Endothelial cell of umbilical vein (primary cell): ENCODE measurements at regions not wholly inside any gene's neighbourhood (a gene's known extent, or its start where the extent isn't known, plus 50 kb on each side); places are given as distances from the start of the nearest gene placed in this dataset.

Experiments used
- CTCF ChIP-seq, 2 donors: IDR thresholded peaks; 1 replicate in 1 of 2; 2 replicates in 1 of 2; pipeline ENCODE4 v1.5.1; 2011; ENCODE audit warnings: low read length in 2 of 2, mild to moderate bottlenecking in 2 of 2, moderate library complexity in 2 of 2, control low read depth in 1 of 2, inconsistent platforms in 1 of 2, low read depth in 1 of 2; ENCODE audit not compliant: insufficient read depth in 1 of 2; ENCODE audit errors: extremely low read depth in 1 of 2
- EZH2 ChIP-seq: IDR thresholded peaks from 2 replicates; pipeline ENCODE4 v1.6.1; 2012; ENCODE audit warnings: borderline replicate concordance, low read depth, mild to moderate bottlenecking, moderate library complexity, low read length, inconsistent platforms; ENCODE audit not compliant: severe bottlenecking
- MYC ChIP-seq: IDR thresholded peaks from one replicate; pipeline ENCODE4 v1.6.1; 2011; ENCODE audit warnings: mild to moderate bottlenecking, low read depth, low read length
- POLR2A ChIP-seq: IDR thresholded peaks from 2 replicates; pipeline ENCODE4 v1.6.1; 2012; ENCODE audit warnings: low read depth, mild to moderate bottlenecking, control low read depth, low read length
- POLR2AphosphoS5 ChIP-seq: IDR thresholded peaks from 2 replicates; pipeline ENCODE4 v1.6.1; 2012; ENCODE audit warnings: low read depth, mild to moderate bottlenecking, control low read depth, low read length, moderate library complexity; ENCODE audit not compliant: insufficient read depth

DNA sequence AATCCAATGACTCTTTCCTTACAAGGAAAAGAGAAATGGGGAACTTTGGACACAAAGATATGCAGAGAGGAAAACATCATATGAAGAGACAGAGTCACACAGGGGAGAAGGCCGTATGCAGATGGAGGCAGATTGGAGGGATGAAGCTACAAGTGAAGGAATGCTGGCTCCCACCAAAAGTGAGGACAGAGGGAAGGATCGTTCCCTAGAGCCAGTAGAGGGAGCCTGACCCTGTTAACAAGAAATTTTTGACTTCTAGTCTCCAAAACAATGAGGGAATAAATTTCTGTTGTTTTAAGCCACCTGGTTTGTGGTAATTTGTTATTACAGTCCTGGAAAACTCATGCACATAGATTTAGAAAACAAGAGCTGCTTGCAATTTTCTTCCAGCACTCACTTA is 169.3 kb downstream of the PMAIP1 start:
- TF ChIP-seq POLR2A (no peak), CTCF (IDR thresholded peaks at IDR 0.05; ENCODE audit: extremely low read depth in 1 of 2, insufficient read depth in 1 of 2, low read depth in 1 of 2, low read length in 2 of 2) (no peak), EZH2 (no peak), POLR2AphosphoS5 (no peak), MYC (no peak)
